ENCODE measurements at regions not wholly inside any gene's neighbourhood (a gene's known extent, or its start where the extent isn't known, plus 50 kb on each side); places are given as distances from the start of the nearest gene placed in this dataset.

DNA sequence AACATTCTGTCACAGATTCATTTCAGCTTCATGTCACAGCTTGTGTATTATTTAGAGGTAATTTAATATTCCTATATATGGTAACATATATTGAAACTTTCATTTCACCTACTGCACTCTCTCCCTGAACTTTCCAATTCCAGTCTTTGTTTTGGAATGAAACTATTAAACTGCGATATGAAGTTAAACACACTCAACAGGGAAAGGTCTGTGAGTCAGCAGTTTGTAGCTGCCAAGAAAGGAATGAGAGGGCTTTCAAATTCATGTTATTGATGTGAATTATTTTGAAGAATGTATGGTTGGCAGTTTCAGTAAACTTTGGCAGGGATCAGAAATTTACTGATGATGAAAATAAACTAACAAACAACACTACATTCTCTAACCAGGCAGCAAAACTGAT is 148.3 kb downstream of the HNMT start:
- TF ChIP-seq, protein P1, sequence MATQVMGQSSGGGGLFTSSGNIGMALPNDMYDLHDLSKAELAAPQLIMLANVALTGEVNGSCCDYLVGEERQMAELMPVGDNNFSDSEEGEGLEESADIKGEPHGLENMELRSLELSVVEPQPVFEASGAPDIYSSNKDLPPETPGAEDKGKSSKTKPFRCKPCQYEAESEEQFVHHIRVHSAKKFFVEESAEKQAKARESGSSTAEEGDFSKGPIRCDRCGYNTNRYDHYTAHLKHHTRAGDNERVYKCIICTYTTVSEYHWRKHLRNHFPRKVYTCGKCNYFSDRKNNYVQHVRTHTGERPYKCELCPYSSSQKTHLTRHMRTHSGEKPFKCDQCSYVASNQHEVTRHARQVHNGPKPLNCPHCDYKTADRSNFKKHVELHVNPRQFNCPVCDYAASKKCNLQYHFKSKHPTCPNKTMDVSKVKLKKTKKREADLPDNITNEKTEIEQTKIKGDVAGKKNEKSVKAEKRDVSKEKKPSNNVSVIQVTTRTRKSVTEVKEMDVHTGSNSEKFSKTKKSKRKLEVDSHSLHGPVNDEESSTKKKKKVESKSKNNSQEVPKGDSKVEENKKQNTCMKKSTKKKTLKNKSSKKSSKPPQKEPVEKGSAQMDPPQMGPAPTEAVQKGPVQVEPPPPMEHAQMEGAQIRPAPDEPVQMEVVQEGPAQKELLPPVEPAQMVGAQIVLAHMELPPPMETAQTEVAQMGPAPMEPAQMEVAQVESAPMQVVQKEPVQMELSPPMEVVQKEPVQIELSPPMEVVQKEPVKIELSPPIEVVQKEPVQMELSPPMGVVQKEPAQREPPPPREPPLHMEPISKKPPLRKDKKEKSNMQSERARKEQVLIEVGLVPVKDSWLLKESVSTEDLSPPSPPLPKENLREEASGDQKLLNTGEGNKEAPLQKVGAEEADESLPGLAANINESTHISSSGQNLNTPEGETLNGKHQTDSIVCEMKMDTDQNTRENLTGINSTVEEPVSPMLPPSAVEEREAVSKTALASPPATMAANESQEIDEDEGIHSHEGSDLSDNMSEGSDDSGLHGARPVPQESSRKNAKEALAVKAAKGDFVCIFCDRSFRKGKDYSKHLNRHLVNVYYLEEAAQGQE (IDR thresholded peaks at IDR 0.05), result no peak
- TF ChIP-seq, protein P2, sequence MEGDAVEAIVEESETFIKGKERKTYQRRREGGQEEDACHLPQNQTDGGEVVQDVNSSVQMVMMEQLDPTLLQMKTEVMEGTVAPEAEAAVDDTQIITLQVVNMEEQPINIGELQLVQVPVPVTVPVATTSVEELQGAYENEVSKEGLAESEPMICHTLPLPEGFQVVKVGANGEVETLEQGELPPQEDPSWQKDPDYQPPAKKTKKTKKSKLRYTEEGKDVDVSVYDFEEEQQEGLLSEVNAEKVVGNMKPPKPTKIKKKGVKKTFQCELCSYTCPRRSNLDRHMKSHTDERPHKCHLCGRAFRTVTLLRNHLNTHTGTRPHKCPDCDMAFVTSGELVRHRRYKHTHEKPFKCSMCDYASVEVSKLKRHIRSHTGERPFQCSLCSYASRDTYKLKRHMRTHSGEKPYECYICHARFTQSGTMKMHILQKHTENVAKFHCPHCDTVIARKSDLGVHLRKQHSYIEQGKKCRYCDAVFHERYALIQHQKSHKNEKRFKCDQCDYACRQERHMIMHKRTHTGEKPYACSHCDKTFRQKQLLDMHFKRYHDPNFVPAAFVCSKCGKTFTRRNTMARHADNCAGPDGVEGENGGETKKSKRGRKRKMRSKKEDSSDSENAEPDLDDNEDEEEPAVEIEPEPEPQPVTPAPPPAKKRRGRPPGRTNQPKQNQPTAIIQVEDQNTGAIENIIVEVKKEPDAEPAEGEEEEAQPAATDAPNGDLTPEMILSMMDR (IDR thresholded peaks at IDR 0.05), result no peak
- no peak for TF ChIP-seq JUN (IDR thresholded peaks at IDR 0.05)
- no peak for TF ChIP-seq POLR2A (IDR thresholded peaks at IDR 0.05; ENCODE audit: low read length)
- no peak for TF ChIP-seq GATA3 (IDR thresholded peaks at IDR 0.05; ENCODE audit: borderline replicate concordance)
- TF ChIP-seq TP53 (CRISPR knock-in tag; IDR thresholded peaks at IDR 0.05), result no peak
- no peak for TF ChIP-seq PHF8 (IDR thresholded peaks at IDR 0.05; ENCODE audit: borderline replicate concordance, low read depth)
- TF ChIP-seq, protein P3, sequence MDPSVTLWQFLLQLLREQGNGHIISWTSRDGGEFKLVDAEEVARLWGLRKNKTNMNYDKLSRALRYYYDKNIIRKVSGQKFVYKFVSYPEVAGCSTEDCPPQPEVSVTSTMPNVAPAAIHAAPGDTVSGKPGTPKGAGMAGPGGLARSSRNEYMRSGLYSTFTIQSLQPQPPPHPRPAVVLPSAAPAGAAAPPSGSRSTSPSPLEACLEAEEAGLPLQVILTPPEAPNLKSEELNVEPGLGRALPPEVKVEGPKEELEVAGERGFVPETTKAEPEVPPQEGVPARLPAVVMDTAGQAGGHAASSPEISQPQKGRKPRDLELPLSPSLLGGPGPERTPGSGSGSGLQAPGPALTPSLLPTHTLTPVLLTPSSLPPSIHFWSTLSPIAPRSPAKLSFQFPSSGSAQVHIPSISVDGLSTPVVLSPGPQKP (IDR thresholded peaks at IDR 0.05; ENCODE audit: low read depth, low read length), result no peak

Data from A549 (cell line).